NB4 (cell line): ENCODE measurements at regions not wholly inside any gene's neighbourhood (a gene's known extent, or its start where the extent isn't known, plus 50 kb on each side); places are given as distances from the start of the nearest gene placed in this dataset.

Source experiments
- POLR2A ChIP-seq: IDR thresholded peaks from 2 replicates; pipeline ENCODE4 v1.6.1; 2011; ENCODE audit warnings: mild to moderate bottlenecking; ENCODE audit not compliant: insufficient read length; ENCODE audit errors: extremely low read depth
- TF ChIP-seq, protein P1 (sequence below): IDR thresholded peaks from 2 replicates; pipeline ENCODE4 v1.6.1; 2011; ENCODE audit warnings: low read depth, low read length
- TF ChIP-seq, protein P2 (sequence below): IDR thresholded peaks from one replicate; pipeline ENCODE4 v1.5.1; 2012; ENCODE audit warnings: low read depth, low read length

DNA sequence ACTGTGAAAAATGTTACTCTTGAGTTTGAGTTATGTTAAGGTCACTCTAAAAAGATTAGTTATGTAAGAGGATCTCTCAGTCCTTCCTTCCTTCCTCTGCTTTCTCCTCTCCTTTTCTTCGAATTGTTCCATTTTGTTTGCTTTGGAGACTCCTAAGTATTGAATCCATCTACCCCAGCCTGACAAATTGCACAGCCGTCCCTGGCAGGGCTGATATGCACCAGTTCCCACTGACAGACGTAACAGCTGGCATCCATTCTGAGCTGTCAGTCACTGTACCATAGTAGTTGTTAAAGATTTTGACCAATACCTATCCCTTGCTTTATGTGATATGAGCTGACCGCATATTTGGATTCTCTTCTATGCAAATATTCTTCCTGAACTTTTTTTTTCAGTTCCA lies 210.7 kb upstream of the IGFBP7 start:
- TF ChIP-seq, protein P1, sequence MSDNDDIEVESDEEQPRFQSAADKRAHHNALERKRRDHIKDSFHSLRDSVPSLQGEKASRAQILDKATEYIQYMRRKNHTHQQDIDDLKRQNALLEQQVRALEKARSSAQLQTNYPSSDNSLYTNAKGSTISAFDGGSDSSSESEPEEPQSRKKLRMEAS: no peak
- TF ChIP-seq POLR2A: no peak
- TF ChIP-seq, protein P2, sequence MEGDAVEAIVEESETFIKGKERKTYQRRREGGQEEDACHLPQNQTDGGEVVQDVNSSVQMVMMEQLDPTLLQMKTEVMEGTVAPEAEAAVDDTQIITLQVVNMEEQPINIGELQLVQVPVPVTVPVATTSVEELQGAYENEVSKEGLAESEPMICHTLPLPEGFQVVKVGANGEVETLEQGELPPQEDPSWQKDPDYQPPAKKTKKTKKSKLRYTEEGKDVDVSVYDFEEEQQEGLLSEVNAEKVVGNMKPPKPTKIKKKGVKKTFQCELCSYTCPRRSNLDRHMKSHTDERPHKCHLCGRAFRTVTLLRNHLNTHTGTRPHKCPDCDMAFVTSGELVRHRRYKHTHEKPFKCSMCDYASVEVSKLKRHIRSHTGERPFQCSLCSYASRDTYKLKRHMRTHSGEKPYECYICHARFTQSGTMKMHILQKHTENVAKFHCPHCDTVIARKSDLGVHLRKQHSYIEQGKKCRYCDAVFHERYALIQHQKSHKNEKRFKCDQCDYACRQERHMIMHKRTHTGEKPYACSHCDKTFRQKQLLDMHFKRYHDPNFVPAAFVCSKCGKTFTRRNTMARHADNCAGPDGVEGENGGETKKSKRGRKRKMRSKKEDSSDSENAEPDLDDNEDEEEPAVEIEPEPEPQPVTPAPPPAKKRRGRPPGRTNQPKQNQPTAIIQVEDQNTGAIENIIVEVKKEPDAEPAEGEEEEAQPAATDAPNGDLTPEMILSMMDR: no peak
